Chondrocyte (in vitro differentiated cells): ENCODE measurements at regions not wholly inside any gene's neighbourhood (a gene's known extent, or its start where the extent isn't known, plus 50 kb on each side); places are given as distances from the start of the nearest gene placed in this dataset.

Experiments
- DNase-seq: peaks from one replicate; pipeline ENCODE4 v3.0.0; 2021; ENCODE audit warnings: mixed read lengths, low spot score
- H3K27ac Mint-ChIP-seq: one replicate; pipeline ENCODE4 v1.8.0; 2021; ENCODE audit warnings: mild to moderate bottlenecking, moderate library complexity, mixed read lengths; ENCODE audit not compliant: unreplicated experiment
- H3K27me3 Mint-ChIP-seq: 2 replicates; pipeline ENCODE4 v1.8.0; 2021; ENCODE audit warnings: low read depth, mixed read lengths
- H3K36me3 Mint-ChIP-seq: 2 replicates; pipeline ENCODE4 v1.8.0; 2021; ENCODE audit warnings: low read depth, mixed read lengths
- H3K4me1 Mint-ChIP-seq: 2 replicates; pipeline ENCODE4 v1.8.0; 2021; ENCODE audit warnings: low read depth, mild to moderate bottlenecking, mixed read lengths
- H3K4me3 Mint-ChIP-seq: one replicate; pipeline ENCODE4 v1.8.0; 2021; ENCODE audit warnings: mild to moderate bottlenecking, moderate library complexity, mixed read lengths; ENCODE audit not compliant: unreplicated experiment
- H3K9me3 Mint-ChIP-seq: 2 replicates; pipeline ENCODE4 v1.8.0; 2021; ENCODE audit warnings: low read depth, mixed read lengths
- CTCF ChIP-seq: fragments of 200-600 bp; sonication (generic); IDR thresholded peaks from 2 replicates; pipeline ENCODE4 v1.5.0; 2021; ENCODE audit warnings: antibody characterized with exemption, mild to moderate bottlenecking, moderate library complexity

GRCh38 chr2:109057686-109058085 is 68.7 kb upstream of the EDAR start:
- Mint-ChIP-seq H3K9me3 (no peaks in the 10 kb centered on the region), H3K4me1 (no peaks in the 10 kb centered on the region), H3K4me3 (no peak overlapping the region), H3K36me3 (no peaks in the 10 kb centered on the region), H3K27me3 (peaks cover 30% of the 10 kb centered on the region), H3K27ac (no peak overlapping the region)
- DNase-seq, result no peak
- no peak for TF ChIP-seq CTCF

GRCh38 chr2:109055435-109055834 is 66.4 kb upstream of the EDAR start:
- peaks cover 22% of the 10 kb centered on the region for H3K27me3 Mint-ChIP-seq
- no peak overlapping the region for H3K4me3 Mint-ChIP-seq
- no peaks in the 10 kb centered on the region for H3K36me3 Mint-ChIP-seq
- no peak for TF ChIP-seq CTCF
- no peaks in the 10 kb centered on the region for H3K4me1 Mint-ChIP-seq
- no peak for DNase-seq
- H3K27ac Mint-ChIP-seq, result no peak overlapping the region
- H3K9me3 Mint-ChIP-seq, result no peaks in the 10 kb centered on the region

GRCh38 chr2:109054865-109055264 is 65.8 kb upstream of the EDAR start:
- peaks cover 19% of the 10 kb centered on the region for H3K27me3 Mint-ChIP-seq
- no peak for TF ChIP-seq CTCF
- H3K4me3 Mint-ChIP-seq, result no peak overlapping the region
- no peaks in the 10 kb centered on the region for H3K4me1 Mint-ChIP-seq
- H3K27ac Mint-ChIP-seq, result no peak overlapping the region
- no peaks in the 10 kb centered on the region for H3K36me3 Mint-ChIP-seq
- no peaks in the 10 kb centered on the region for H3K9me3 Mint-ChIP-seq
- DNase-seq, result no peak

GRCh38 chr2:109053716-109054115 is 64.7 kb upstream of the EDAR start:
- Mint-ChIP-seq H3K27me3 (peaks cover 18% of the 10 kb centered on the region), H3K36me3 (no peaks in the 10 kb centered on the region), H3K4me1 (no peaks in the 10 kb centered on the region), H3K4me3 (no peak overlapping the region), H3K9me3 (no peaks in the 10 kb centered on the region), H3K27ac (no peak overlapping the region)
- DNase-seq, result no peak
- no peak for TF ChIP-seq CTCF

- Mint-ChIP-seq H3K4me1 (no peaks in the 10 kb centered on the region), H3K9me3 (no peaks in the 10 kb centered on the region), H3K27me3 (peaks cover 18% of the 10 kb centered on the region), H3K36me3 (no peaks in the 10 kb centered on the region), H3K4me3 (no peak overlapping the region), H3K27ac (no peak overlapping the region)
- DNase-seq, result no peak
- no peak for TF ChIP-seq CTCF
Measured at GRCh38 chr2:109052922-109053321, 63.9 kb upstream of the EDAR start.
